ENCODE measurements at regions not wholly inside any gene's neighbourhood (a gene's known extent, or its start where the extent isn't known, plus 50 kb on each side); places are given as distances from the start of the nearest gene placed in this dataset.
A peak's percentile ranks its signal among the peaks of the same experiment; 100 is the strongest.

DNA sequence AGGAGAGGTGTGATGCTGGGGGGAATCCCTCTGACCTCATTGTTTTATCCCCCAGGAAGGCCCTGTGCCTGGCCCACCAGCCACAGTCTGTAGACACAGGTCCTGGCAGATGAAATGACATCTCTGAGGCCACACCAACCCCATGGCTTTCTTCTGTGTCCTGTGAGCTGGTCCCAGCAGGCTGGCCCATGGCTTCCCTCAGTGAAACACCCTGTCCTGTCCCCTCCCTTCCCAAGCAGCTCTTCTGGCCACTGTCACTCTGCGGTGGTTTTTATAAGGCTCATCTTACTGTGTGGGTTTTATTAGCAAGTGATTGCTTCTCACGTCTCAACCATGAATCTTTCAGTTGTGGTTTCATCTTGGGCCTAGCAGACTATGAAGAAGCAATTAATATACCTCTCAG lies 81.6 kb upstream of the CALM2 start:
- H3K36me3 Mint-ChIP-seq, result no peaks in the 10 kb centered on the region
- no peak for DNase-seq
- no peak overlapping the region for H3K4me3 Mint-ChIP-seq
- no peak overlapping the region for H3K27ac Mint-ChIP-seq
- intact Hi-C loops (cut with micrococcal nuclease), result no loop called here
- Histone ChIP-seq H3K36me3 (ENCODE audit: control insufficient read depth, insufficient read depth, low read length) (no peaks in the 10 kb centered on the region), H3K27ac (ENCODE audit: low read length) (no peak overlapping the region), H3K4me1 (ENCODE audit: control insufficient read depth, insufficient read depth, low read length) (peaks cover 4% of the 10 kb centered on the region), H3K4me3 (ENCODE audit: low read length) (no peak overlapping the region), H3K27me3 (ENCODE audit: control insufficient read depth, insufficient read depth, low read length) (no peaks in the 10 kb centered on the region), H3K9me3 (ENCODE audit: control insufficient read depth, insufficient read depth, low read length) (no peaks in the 10 kb centered on the region)
- TF ChIP-seq, protein P1, sequence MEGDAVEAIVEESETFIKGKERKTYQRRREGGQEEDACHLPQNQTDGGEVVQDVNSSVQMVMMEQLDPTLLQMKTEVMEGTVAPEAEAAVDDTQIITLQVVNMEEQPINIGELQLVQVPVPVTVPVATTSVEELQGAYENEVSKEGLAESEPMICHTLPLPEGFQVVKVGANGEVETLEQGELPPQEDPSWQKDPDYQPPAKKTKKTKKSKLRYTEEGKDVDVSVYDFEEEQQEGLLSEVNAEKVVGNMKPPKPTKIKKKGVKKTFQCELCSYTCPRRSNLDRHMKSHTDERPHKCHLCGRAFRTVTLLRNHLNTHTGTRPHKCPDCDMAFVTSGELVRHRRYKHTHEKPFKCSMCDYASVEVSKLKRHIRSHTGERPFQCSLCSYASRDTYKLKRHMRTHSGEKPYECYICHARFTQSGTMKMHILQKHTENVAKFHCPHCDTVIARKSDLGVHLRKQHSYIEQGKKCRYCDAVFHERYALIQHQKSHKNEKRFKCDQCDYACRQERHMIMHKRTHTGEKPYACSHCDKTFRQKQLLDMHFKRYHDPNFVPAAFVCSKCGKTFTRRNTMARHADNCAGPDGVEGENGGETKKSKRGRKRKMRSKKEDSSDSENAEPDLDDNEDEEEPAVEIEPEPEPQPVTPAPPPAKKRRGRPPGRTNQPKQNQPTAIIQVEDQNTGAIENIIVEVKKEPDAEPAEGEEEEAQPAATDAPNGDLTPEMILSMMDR (IDR thresholded peaks at IDR 0.05), result no peak
- no peaks in the 10 kb centered on the region for H3K9me3 Mint-ChIP-seq
- 50% methylated on average over 2 of the region's 2 CpGs for WGBS (ENCODE audit: insufficient coverage)
- no peaks in the 10 kb centered on the region for H3K4me1 Mint-ChIP-seq
- ATAC-seq, result peak in 1 of 3 donors; percentile 22
- H3K27me3 Mint-ChIP-seq (ENCODE audit: low read depth in 2 of 2), result no peaks in the 10 kb centered on the region

DNA sequence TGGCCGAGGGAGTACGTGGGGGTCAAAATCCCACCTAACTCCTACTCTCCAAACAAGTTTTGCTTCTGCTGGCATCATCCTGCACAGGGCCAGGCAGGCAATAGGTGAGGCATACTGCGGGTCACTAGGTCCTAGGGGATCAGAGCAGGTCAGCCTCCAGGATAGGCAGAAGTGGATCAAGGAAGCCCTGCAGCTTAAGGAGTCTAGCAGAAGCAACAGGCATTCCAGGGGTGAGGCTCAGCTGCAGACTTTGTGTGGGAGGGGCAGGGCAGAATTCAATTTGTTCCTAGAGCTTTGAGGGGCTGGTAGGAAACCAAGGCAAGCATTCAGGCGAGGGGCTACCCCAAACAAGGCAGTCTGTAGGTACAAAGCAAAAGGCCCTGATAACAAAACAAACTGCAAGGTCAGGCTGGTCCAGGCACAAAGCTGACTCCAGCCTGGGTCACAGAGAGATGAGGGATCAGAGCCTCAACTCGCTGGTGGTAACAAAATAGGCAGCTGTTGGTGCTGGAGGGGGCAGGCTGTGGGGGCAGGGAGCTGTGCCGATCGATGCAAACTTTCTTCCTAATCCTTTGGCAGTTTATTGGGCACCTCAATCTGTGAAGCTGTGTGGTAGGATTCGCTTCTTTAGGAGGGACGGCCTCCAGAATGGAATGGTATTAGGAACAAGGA lies 80.2 kb upstream of the CALM2 start:
- H3K4me3 ChIP-seq (ENCODE audit: low read length), result no peak overlapping the region
- no peaks in the 10 kb centered on the region for H3K9me3 ChIP-seq (ENCODE audit: control insufficient read depth, insufficient read depth, low read length)
- Mint-ChIP-seq H3K4me3 (no peak overlapping the region), H3K27me3 (ENCODE audit: low read depth in 2 of 2) (no peaks in the 10 kb centered on the region), H3K27ac (no peak overlapping the region), H3K4me1 (no peaks in the 10 kb centered on the region), H3K9me3 (no peaks in the 10 kb centered on the region), H3K36me3 (no peaks in the 10 kb centered on the region)
- no peak for DNase-seq
- peaks cover 4% of the 10 kb centered on the region for H3K4me1 ChIP-seq (ENCODE audit: control insufficient read depth, insufficient read depth, low read length)
- no peak overlapping the region for H3K27ac ChIP-seq (ENCODE audit: low read length)
- H3K27me3 ChIP-seq (ENCODE audit: control insufficient read depth, insufficient read depth, low read length), result no peaks in the 10 kb centered on the region
- TF ChIP-seq, protein P1 (IDR thresholded peaks at IDR 0.05), result no peak
- H3K36me3 ChIP-seq (ENCODE audit: control insufficient read depth, insufficient read depth, low read length), result no peaks in the 10 kb centered on the region
- 88% methylated on average over 7 of the region's 9 CpGs for WGBS (ENCODE audit: insufficient coverage)
- intact Hi-C loops (cut with micrococcal nuclease), result no loop called here
- no peak for ATAC-seq

DNA sequence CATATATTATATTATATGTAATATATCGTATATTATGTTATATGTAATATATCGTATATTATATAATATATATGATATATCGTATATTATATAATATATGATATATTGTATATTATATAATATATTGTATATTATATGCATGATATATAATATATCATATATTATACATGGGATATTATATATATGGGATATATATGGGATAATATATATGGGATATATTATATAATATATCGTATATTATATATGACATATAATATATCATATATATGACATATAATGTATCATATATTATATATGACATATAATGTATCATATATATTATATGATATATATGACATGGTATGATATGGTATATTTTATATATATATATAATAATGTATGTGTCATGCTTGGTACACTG lies 79.5 kb upstream of the CALM2 start:
- no peaks in the 10 kb centered on the region for H3K27me3 ChIP-seq (ENCODE audit: control insufficient read depth, insufficient read depth, low read length)
- Mint-ChIP-seq H3K9me3 (no peaks in the 10 kb centered on the region), H3K27me3 (ENCODE audit: low read depth in 2 of 2) (no peaks in the 10 kb centered on the region), H3K4me1 (no peaks in the 10 kb centered on the region), H3K4me3 (no peak overlapping the region), H3K27ac (no peak overlapping the region), H3K36me3 (no peaks in the 10 kb centered on the region)
- peaks cover 4% of the 10 kb centered on the region for H3K4me1 ChIP-seq (ENCODE audit: control insufficient read depth, insufficient read depth, low read length)
- TF ChIP-seq, protein P1 (IDR thresholded peaks at IDR 0.05), result no peak
- H3K27ac ChIP-seq (ENCODE audit: low read length), result no peak overlapping the region
- H3K9me3 ChIP-seq (ENCODE audit: control insufficient read depth, insufficient read depth, low read length), result no peaks in the 10 kb centered on the region
- ATAC-seq (no peak), DNase-seq (no peak)
- WGBS (ENCODE audit: insufficient coverage), result no CpG with 5 or more reads among the region's 4 CpGs
- H3K4me3 ChIP-seq (ENCODE audit: low read length), result no peak overlapping the region
- intact Hi-C loops (cut with micrococcal nuclease), result no loop called here
- no peaks in the 10 kb centered on the region for H3K36me3 ChIP-seq (ENCODE audit: control insufficient read depth, insufficient read depth, low read length)

DNA sequence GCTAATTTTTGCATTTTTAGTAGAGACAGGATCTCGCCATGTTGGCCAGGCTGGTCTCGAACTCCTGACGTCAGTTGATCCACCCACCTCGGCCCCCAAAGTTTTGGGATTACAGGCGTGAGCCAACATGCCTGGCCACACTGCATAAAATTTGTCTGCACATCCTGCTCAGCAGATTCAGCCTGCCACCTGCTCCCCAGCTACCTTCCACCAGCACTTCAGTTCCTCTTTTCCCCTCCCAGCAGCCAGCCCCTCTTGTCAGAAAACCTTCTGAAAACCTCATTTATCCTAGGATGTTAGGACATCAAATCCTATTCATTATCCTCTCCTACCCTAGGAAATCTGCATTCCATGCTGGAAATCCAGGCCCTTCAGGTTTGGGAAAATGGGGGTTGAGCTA lies 78.2 kb upstream of the CALM2 start:
- WGBS (ENCODE audit: insufficient coverage), result 35% methylated on average over 5 of the region's 5 CpGs
- DNase-seq (no peak), ATAC-seq (no peak)
- Histone ChIP-seq H3K9me3 (ENCODE audit: control insufficient read depth, insufficient read depth, low read length) (no peaks in the 10 kb centered on the region), H3K4me3 (ENCODE audit: low read length) (no peak overlapping the region), H3K27ac (ENCODE audit: low read length) (no peak overlapping the region), H3K27me3 (ENCODE audit: control insufficient read depth, insufficient read depth, low read length) (no peaks in the 10 kb centered on the region), H3K4me1 (ENCODE audit: control insufficient read depth, insufficient read depth, low read length) (peaks cover 4% of the 10 kb centered on the region), H3K36me3 (ENCODE audit: control insufficient read depth, insufficient read depth, low read length) (no peaks in the 10 kb centered on the region)
- H3K27ac Mint-ChIP-seq, result no peak overlapping the region
- no peak overlapping the region for H3K4me3 Mint-ChIP-seq
- intact Hi-C loops (cut with micrococcal nuclease), result no loop called here
- H3K4me1 Mint-ChIP-seq, result no peaks in the 10 kb centered on the region
- TF ChIP-seq, protein P1 (IDR thresholded peaks at IDR 0.05), result no peak
- H3K9me3 Mint-ChIP-seq, result no peaks in the 10 kb centered on the region
- H3K36me3 Mint-ChIP-seq, result no peaks in the 10 kb centered on the region
- H3K27me3 Mint-ChIP-seq (ENCODE audit: low read depth in 2 of 2), result no peaks in the 10 kb centered on the region
